ENCODE measurements at regions not wholly inside any gene's neighbourhood (a gene's known extent, or its start where the extent isn't known, plus 50 kb on each side); places are given as distances from the start of the nearest gene placed in this dataset.
"Not testable (repeated sequence)": the region's sequence is repeated elsewhere in the genome, so short reads cannot be mapped to it uniquely, and the experiment has no call there.

DNA sequence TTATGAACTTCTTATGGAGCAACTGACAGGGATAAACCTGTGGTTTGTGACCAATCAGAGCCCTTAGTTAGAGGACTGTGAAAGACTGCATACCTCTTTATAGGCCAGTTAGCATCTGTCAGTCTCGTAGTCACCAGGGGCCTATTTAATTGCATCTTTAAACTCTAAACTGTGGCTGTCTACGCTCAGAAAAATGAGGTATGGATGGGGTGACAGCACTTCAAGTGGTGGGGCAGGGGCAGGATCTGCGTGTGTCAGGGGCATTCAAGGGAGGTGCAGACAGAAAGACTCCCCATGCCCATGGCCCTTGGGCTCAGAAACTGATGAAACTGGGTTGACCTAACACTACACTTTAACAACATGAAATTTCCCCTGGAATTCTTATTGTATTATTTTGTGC, 132.6 kb upstream of the TBCA start:
- DNase-seq = no peak

DNA sequence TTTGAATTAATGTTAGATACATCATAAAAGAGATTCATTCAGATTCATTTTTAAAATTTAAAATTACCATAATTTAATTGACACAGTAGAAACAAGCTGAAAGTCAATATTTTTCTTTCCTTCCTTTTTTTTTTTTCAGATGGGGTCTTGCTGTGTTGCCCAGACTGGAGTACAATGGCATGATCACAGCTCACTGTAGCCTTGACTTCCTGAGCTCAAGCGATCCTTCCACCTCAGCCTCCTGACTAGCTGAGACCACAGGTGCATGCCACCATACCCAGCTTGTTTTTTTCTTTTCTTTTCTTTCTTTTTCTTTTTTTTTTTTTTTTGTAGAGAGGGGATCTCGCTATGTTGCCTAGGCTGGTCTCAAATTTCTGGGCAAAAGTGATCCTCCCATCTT, 131.6 kb upstream of the TBCA start:
- DNase-seq = no peak

DNA sequence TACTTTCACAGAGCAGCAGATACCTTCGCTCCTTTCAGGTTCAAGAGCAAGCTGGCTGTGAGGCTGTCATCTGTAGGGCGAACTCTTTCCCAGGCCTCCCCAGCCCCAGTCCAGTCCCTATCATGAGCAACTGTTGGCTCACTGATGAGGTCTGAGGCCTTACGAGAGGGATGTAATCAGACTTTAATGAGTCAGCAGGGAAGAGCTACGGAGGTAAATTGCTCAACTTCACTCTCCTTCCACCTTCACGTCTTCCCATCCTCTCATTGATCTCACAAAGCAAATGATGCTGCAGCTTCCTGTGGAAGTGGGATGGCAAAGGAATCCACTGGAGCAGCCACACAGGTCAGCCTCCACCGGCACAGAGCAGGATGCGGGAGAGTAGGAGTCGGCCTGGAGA, 130.7 kb upstream of the TBCA start:
- no peak for DNase-seq

DNA sequence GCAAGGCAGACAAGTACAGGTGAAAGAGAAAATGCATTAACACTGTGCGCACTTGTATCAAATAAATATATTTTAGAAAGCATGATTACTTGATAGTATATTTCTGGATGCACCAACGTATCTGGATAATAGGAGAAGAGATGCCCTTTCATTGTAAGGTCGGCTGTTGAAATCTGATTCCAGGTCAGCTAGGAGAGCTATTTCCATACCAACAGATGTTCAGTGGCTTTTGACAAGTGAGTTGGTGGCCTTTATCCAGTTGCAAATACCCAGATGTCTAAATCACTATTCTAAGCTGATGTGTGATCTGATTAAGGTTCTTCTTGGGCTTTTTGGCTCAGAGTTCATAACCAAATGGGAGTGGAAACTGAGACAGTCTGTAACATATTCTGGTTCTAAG, 128.2 kb upstream of the TBCA start:
- DNase-seq = no peak

DNA sequence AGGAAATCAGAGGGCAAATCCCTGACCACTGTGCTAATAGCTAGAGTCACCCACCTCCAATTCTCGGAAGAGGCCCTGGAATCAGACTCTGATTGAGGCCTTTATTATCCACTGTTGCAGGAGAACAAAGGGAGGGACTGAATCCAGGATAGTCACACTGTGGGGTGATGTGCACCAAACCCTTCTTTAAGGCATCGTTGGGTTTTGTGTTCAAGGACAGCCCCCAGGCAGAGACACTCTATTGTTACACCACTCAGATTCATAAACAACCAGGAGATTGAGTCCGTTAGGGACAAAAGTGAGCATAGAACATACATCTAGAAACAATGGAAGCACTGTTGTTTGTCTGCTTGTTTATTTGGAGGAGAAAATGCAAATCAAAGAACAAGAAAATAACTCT, 124.6 kb upstream of the TBCA start:
- DNase-seq = no peak

DNA sequence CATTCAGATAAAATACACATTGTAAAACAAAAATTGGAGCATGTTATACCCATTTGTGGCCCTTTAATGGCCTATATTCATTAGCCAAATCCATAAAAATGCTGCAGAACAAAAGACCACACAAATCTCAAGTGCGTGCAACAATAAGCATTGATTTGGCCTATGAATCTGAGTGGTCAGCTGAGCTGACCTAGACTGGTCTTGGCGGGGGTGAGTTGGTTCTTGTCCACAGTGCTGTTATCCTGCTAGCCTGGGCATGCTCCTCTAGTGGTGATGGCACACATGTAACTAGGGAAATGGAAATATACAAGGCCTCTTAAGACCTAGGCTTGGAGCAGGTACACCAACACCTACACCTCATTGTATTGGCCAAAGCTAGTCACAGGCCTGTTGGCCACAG, 122.2 kb upstream of the TBCA start:
- DNase-seq = no peak

DNA sequence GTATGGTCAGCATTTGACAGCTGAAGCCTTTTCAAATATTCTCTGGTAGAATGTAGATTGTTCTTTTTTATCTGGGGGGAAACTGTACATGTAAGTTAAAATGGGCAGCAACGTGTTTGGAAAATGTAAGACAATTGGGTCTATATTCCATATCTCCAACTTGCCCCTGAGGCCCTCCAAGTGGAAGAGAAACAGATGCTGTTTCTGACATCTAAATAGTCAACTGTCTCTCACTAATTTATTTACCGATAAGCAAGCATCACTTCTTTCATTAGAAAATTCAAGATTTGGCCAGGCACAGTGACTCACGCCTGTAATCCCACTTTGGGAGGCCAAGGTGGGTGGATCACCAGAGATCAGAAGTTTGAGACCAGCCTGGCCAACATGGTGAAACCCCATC, 120.2 kb upstream of the TBCA start:
- no peak for DNase-seq

DNA sequence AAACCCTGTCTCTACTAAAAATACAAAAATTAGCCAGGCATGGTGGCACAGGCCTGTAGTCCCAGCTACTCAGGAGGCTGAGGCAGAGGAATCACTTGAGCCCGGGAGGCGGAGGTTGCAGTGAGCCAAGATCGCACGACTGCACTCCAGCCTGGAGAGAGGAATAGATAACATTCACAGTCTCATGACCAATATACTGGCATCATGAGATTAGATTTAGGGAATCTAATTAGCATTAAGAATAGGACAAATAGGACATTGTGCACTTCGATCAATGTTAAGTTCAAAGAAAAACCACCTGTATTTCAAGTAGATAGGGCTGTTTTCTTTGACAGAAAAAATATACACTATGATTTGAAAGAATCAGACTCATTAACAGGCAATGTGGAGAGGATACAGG, 118.0 kb upstream of the TBCA start:
- not testable (repeated sequence) for DNase-seq

DNA sequence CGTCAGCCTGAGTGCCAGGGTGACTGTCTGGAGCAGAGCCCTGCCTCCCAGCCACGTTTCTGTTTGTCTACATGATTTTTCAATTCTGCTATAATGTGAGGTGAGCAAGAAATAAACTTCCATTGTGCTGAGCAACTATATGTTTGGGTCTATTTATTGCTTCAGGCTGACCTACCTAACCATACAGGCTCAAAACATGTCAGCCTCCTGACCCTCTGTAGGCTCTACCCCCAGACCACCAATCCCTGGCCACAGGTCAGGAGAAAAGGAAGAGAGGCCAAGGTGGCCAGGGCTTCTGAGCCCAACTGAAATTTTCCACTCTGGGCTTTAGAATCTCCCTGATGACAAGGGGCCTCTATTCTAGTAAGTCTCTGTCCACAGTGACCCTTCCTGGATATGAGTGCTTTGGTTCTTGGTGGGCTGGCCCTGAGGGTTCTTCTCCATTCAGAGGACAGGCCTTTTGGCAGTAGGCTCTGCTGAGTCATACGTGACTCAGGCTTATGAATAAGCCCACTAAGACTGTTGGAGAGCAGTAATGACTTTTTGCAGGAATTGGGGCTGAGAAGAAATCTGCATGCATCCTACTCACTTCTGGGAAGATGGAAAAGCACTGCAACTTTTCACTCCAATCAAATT, 117.2 kb upstream of the TBCA start:
- peak; percentile 9 for DNase-seq

DNA sequence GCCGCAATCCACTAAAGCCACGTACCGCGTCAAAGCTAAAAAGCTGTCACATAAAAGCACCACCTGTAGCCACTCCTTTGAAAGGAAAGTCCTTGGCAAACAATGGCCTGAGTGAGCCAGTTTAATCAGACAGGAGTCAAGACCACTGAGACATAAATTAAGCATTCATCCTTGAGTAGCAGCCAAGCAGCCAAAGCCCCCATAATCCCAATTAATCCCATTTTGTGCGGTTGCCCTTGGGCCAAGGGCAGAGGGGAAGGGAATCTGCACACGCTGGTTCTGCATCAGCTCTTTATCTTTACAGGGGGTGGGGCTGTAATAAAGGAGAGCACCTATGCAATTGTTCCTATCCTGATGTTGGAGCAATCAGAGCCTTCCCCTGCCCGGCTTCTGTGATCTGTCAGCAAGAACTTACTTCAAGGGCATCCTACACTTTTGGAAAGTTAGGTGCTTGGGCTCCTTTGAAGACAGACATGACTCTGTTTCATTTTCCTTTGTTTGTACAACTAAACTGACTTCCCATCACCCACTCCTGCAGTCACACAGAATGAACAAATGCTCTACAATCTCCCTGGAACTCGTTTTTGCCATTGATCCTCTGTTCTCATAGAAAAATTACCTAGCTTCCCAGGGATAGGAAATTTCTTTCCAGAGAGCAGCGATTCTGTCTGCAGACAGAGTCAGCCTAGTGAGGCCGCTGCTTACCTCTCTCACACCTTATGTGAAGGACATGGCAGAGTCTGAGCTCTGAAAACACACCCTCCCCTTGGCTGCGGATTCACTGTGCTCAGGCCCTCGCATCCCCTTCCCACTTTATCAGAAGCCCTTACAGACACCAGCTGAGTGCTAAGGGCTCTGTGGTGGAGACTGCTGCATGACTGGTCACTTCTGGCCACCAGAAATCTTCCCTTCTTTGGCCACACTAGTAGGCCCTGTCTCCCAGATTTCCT, 116.2 kb upstream of the TBCA start:
- no peak for DNase-seq

DNA sequence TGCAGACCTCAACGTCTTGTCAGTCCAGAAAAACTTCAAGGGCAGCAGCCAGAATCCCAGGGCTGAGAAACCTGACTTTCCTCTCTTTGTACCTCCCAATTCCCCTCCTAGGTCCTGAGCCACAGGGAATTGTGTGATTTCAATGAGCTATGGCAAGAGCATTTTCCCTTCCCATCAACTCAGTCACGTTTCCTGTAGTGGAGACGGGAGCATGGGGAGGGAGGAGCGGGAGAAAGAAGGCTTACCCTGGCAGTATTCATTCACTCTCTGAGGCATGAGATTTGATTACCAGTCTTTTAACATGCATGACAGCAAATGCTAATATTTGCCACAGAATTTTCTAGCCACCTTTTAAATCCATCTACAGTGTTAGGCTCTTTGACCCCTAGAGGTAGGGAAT, 109.4 kb upstream of the TBCA start:
- no peak for DNase-seq

DNA sequence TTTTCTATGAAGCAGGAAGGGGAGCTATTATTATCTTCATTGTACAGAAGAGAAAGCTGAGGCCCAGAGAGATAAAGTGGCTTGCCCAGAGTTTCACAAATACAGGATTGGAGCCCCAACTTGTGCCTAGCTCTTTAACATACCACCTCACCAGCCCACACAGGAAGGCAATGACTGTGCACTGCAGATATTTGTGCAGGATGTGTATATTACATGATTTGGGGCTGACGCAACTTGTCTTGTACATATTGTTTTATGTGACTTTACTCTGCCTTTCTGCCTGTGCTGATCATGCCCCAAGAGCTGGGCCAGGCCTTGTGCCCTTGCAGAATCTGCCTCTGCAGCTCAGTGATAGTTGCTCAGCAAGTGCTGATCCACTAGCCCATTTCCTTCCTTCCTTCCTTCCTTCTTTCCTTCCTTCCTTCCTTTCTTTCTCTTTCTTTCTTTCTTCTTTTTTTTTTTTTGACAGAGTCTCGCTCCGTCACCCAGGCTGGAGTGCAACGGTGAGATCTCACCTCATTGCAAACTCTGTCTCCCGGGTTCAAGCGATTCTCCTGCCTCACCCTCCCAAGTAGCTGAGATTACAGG, 106.6 kb upstream of the TBCA start:
- peak; percentile 9 for DNase-seq

DNA sequence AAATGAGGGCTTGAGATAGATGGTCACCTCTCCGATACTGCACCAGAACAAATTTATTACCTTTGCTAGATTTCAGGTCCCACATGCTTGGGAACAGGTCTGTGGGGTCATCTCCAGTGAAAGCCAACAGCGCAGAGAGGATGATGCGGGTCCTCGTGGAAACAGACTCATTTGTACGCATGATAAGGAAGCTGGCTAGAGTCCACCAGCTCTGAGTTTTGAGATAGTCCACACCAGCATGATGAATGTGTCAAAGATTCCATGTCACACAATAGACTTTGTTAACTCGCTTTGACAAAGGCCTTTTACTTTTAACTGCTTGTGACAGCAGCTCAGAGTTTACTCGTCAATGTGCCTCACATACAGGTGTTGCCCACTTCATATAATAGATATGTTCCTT, 105.4 kb upstream of the TBCA start:
- DNase-seq = no peak

DNA sequence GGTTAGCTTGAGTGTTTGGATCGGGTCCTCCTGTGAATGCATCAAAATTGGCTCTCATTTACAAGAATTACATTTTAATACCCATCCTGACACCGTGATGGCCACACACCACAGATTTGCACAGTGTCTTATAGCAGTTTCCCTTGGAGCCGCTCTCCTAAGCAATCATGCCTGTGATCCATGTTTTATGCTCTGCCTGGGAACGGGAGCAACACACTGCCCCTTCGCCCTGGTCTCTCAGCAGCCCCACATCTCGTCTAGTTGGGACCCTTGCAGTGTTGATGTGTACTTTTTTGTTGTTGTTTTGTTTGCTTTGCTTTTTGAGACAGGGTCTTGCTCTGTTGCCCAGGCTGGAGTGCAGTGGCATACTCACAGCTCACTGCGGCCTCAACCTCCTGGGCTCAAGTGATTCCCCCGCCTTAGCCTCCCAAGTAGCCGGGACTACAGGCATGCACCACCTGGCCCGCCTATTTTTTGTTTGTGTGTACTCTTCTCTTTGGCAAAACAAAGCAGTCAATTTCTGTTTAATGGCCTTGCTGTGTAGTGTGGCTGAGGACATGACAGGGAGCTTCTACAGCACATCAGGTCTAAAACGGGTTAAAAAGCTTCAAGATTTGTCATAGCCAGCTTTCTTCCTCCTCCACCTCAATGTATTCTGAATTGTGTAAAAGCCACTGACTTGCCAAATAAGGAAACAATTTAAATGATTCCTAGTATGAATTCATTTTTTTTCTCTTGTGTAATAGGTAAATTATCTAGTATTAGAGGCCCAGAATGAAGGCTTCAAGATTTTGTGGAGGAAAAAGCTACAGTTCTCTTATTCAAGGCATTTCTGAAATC, 101.6 kb upstream of the TBCA start:
- DNase-seq = no peak

DNA sequence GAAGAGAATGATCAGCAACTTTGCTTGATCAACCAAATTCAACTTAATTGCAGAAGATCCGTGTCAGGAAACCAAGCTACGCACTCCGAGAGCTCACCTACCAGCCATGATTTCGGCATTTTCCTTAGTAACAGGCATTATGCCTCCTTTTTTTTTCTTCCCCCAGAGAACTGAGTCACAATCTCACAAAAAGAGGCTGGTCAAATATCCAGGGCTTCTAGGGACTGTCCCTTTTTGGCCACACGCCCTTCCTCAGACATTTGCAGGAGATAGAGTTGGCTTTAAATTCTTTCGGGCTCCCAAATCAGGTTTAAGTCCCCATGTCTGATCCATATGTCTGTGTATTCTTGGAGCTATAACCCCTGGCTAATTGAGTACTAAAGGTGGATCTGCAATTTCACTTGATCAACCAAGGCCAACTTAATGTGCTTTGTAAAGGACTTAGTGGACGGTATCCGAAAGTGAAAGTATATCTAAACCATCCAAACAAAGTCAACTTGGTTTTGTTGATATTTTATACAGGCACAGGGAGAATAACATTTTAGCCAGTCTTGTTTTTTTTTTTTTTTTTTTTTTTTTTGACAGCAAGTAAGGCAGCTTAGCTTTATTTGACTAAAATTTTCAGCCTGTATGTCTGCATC, 100.8 kb upstream of the TBCA start:
- DNase-seq = no peak

DNA sequence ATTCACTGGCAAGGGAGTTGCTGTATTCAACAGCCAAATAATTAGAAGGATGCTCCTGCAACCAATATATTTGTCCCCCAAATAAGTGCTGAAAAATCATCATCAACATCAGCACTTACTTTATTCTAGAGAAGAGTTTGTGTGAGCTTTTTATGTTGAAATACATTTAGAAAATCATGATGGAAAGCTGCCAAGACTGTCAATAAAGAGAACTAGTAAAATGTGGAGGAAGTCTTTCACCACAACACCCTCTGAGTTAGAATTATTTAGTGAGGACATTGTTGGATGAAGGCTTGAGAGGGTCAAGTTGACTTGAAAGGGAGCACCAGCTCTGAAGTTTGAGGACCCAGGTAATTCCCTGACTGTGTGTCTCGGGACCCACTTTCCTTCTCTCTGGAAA, 100.2 kb upstream of the TBCA start:
- DNase-seq = no peak

DNA sequence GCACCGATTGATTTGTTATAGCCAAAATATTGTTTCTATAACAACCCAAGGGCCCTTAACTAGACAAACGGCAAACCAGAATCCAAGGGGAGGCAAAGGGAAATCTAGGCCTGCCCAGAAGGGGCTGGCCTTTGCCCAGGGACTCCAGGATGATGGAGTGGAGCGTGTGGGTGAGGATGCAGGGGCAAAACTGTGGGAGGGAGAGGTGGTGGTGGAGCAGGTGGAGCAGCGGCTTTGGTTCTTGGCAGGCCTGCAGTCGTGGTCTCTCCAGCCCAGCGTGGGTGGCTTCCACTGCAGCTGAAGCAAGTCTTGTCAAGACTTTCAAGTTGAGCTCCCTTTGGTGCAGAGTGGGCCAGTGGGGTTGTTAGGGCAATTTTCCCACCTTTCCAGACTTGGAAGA, 98.6 kb upstream of the TBCA start:
- no peak for DNase-seq

DNA sequence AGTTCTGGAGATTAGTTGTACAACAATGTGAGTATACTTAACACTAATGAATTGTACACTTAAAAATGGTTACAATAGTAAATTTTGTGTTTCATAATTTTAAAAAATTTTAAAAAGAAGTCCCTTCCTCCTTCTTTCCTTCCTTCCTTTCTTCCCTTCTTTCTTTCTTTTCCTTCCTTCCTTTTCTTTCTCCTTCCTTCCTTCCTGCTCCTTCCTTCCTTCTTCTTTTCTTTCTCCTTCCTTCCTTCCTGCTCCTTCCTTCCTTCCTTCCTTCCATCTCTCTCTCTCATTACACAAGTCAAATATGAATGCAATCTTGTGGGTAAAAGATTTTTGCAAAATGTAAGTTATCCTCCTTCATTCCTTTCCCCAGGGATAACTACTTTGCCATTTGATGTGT, 97.1 kb upstream of the TBCA start:
- no peak for DNase-seq

DNA sequence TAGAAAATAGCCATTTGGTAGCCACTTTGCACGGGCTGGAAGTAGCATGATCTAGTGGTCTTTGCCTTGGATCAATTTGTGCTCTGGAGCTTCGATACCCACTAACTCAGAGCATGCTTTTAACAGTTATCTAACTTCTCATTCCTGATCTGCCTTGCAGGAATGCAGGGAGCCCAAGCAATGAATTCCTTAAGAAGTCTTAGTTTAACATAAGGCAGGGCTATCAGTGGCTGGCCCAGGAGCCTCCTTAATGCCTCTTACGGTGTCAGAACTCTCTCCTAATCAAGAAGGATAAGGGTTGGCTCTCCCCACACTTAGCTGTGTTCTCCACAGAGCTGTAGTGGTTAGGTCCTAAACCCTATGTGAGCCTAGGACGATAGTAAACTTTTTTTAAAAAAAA, 95.8 kb upstream of the TBCA start:
- DNase-seq = no peak

DNA sequence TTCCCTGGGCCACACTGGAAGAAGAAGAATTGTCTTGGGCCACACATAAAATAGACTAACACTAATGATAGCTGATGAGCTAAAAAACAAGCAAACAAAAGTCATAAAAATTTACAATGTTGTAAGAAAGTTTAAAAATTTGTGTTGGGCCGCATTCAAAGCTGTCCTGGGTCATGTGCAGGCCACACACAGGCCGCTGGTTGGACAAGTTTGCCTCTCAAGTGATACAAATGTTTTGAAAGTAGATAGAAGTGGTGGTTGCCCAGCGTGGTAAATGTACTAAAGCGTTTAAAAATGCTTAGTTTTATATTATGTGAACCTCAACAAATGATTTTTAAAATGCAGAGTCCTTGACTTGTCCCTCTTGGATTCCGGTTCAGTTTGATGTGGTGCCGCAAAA, 94.9 kb upstream of the TBCA start:
- DNase-seq = no peak

DNA sequence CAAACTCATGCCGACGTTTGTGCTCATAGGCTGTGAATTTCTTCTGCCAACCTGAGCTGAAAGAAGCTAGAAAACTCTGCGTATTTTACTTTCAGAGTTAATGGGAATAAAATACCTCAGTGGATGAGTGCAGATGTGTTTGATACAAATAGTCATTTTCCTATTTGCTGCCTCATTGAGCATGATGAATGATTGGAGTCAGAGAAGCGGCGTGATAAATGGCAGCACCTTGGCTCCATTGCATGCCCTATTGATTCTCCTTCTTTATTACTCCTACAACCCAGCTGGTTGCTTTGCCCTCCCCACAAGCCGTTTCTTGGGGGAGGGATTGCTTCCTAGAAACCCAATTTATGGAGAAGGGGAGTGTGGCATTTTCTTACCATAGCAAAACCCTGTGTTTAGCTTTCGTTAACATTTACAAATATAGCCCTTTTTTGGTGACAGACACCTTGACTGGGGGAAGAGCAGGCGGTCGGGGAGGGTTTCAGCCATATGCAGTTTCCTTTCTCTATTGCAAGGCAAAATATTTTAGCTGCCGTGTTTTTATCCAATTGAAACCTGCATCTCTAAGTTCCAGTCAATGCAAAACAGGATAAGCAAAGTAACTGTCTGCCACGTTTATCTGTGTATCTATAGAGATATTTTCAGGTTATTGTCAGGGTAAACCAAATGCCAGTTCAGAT, 93.1 kb upstream of the TBCA start:
- DNase-seq = no peak

DNA sequence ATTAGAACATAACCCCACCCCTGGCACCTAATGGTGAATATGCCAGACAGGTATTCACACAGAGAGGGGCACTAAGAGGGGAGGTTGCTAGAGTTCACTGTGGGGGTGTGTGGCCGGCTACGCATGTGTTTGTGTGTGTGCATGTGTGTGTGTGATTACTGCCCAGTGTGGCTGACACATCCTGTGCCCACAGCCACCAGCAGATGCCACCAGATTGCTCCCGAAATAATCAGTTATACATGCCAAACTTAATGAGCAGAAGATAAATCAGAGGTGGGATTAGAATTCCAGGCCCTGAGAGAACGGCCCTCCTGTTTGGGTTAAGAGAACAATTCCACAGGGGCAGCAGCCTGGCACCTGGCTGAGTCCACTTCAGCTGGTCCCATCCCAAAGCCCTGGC, 91.8 kb upstream of the TBCA start:
- DNase-seq = no peak
